ENCODE measurements at regions not wholly inside any gene's neighbourhood (a gene's known extent, or its start where the extent isn't known, plus 50 kb on each side); places are given as distances from the start of the nearest gene placed in this dataset.

DNA sequence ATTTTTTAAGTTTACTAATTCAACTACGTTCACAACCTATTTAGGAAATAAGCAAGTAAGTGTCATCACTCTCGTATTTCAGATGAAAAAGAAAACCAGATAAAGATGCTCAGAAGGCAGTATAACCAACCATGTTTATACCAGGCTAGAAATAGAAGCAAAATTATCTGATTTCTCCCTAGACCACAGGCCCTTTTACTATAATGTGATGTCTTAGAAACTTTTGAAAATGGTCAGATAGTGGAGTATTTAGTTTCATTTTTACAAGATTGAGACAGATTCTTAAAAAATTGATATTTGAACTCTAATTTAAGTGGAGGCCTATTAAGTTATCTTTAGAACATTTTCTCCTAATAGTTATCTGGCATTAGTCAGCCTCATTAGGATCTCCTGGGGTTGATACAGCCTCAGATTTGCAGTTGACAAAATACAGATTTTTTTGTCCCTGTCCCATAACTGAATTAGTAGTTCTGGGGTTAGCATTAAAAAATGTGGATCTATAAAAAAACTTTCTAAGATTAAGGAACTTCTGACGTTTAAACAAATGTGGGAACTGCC, 818.7 kb upstream of the PCDH9 start:
- Histone ChIP-seq H3K27ac (no peak overlapping the region), H3K27me3 (replicated peaks; ENCODE audit: insufficient read depth) (no peaks in the 10 kb centered on the region), H3K4me3 (no peak overlapping the region), H3K4me1 (ENCODE audit: control insufficient read depth in 1 of 2, low read depth in 2 of 2) (no peaks in the 10 kb centered on the region), H3K36me3 (no peaks in the 10 kb centered on the region), H3K9me3 (no peaks in the 10 kb centered on the region)
- no peak for ATAC-seq (ENCODE audit: insufficient number of reproducible peaks, low FRiP score, low read depth)
- DNase-seq (ENCODE audit: low spot score), result no peak
- TF ChIP-seq CTCF (IDR thresholded peaks at IDR 0.05), result no peak

DNA sequence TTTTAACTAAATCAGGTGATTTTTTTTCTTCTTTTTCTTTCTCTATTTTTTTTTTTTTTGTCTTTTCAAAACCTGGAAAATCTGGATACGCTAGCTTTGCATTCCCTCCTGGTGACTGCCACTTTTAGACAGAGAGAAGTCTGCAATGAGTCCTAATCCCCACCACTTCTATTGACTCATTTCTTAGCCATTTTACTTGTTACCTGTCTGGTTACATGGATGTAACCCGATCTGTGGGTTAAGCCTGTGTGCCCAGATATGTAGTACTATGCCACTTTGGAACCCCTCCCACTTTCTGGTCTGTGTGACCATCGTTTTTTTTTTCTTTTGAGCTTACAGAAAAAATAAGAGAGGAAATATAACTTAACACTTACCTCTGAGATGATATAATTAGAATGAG, 817.8 kb upstream of the PCDH9 start:
- no peak overlapping the region for H3K4me3 ChIP-seq
- H3K27ac ChIP-seq, result no peak overlapping the region
- no peaks in the 10 kb centered on the region for H3K4me1 ChIP-seq (ENCODE audit: control insufficient read depth in 1 of 2, low read depth in 2 of 2)
- no peaks in the 10 kb centered on the region for H3K36me3 ChIP-seq
- no peak for TF ChIP-seq CTCF (IDR thresholded peaks at IDR 0.05)
- no peak for ATAC-seq (ENCODE audit: insufficient number of reproducible peaks, low FRiP score, low read depth)
- no peaks in the 10 kb centered on the region for H3K9me3 ChIP-seq
- no peak for DNase-seq (ENCODE audit: low spot score)
- H3K27me3 ChIP-seq (replicated peaks; ENCODE audit: insufficient read depth), result no peaks in the 10 kb centered on the region

- no peak overlapping the region for H3K4me3 ChIP-seq
- H3K4me1 ChIP-seq (ENCODE audit: control insufficient read depth in 1 of 2, low read depth in 2 of 2), result no peaks in the 10 kb centered on the region
- no peak overlapping the region for H3K27ac ChIP-seq
- TF ChIP-seq CTCF (IDR thresholded peaks at IDR 0.05), result no peak
- no peaks in the 10 kb centered on the region for H3K9me3 ChIP-seq
- H3K36me3 ChIP-seq, result no peaks in the 10 kb centered on the region
- H3K27me3 ChIP-seq (replicated peaks; ENCODE audit: insufficient read depth), result no peaks in the 10 kb centered on the region
- ATAC-seq (ENCODE audit: insufficient number of reproducible peaks, low FRiP score, low read depth) (no peak), DNase-seq (ENCODE audit: low spot score) (no peak)
These were observed 816.8 kb upstream of the PCDH9 start for GRCh38 chr13:68046903-68047302.

DNA sequence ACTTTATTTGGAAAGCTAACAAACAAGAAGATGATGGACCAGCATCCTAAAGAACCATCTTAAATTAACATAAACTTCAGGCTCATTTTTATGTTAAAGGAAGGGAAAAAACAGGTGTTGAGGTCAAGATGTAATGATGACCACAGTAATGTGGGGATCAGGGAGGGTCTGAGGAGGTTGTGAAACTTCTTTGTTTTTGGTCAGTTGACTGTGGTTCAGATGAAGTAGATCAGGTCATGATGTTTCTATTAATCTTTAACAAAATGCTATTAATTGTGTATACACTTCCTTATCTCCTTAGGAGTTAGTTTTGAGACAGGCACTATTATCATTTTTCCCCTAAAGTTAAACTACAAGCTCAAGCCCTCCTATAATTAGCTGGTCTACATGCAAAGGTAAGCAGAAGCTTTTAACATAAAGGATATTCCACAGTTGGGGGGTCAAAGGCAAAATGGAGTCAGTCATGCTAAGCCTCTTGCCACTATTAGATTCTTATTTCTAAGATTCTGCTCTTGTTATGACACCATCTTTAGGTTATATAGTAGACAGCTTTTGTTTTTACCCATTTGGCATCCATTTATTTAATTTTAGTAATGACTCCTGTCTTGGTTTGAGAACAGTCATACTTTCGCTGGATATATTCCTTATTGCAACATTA, 800.1 kb upstream of the PCDH9 start:
- H3K27me3 ChIP-seq (replicated peaks; ENCODE audit: insufficient read depth), result no peaks in the 10 kb centered on the region
- H3K4me1 ChIP-seq (ENCODE audit: control insufficient read depth in 1 of 2, low read depth in 2 of 2), result no peaks in the 10 kb centered on the region
- ATAC-seq (ENCODE audit: insufficient number of reproducible peaks, low FRiP score, low read depth) (no peak), DNase-seq (ENCODE audit: low spot score) (no peak)
- H3K36me3 ChIP-seq, result no peaks in the 10 kb centered on the region
- H3K4me3 ChIP-seq, result no peak overlapping the region
- no peak overlapping the region for H3K27ac ChIP-seq
- no peak for TF ChIP-seq CTCF (IDR thresholded peaks at IDR 0.05)
- H3K9me3 ChIP-seq, result no peaks in the 10 kb centered on the region

GRCh38 chr13:68028701-68029100, 798.6 kb upstream of the PCDH9 start:
- Histone ChIP-seq H3K27ac (no peak overlapping the region), H3K9me3 (no peaks in the 10 kb centered on the region), H3K27me3 (replicated peaks; ENCODE audit: insufficient read depth) (no peaks in the 10 kb centered on the region), H3K36me3 (no peaks in the 10 kb centered on the region), H3K4me3 (no peak overlapping the region), H3K4me1 (ENCODE audit: control insufficient read depth in 1 of 2, low read depth in 2 of 2) (no peaks in the 10 kb centered on the region)
- DNase-seq (ENCODE audit: low spot score) (no peak), ATAC-seq (ENCODE audit: insufficient number of reproducible peaks, low FRiP score, low read depth) (no peak)
- no peak for TF ChIP-seq CTCF (IDR thresholded peaks at IDR 0.05)
